Neural progenitor cell (in vitro differentiated cells): ENCODE measurements at regions not wholly inside any gene's neighbourhood (a gene's known extent, or its start where the extent isn't known, plus 50 kb on each side); places are given as distances from the start of the nearest gene placed in this dataset.
"Not testable (repeated sequence)": the region's sequence is repeated elsewhere in the genome, so short reads cannot be mapped to it uniquely, and the experiment has no call there.

Experiments
- EZH2 ChIP-seq: fragments of 200-600 bp; sonication (generic); IDR thresholded peaks from 2 replicates; pipeline ENCODE4 v1.6.1; 2017; ENCODE audit warnings: antibody characterized with exemption, mild to moderate bottlenecking, moderate library complexity
- EZH2phosphoT487 ChIP-seq: fragments of 200-600 bp; sonication (generic); IDR thresholded peaks from 2 replicates; pipeline ENCODE4 v1.6.1; 2017; ENCODE audit warnings: antibody characterized with exemption
- TF ChIP-seq, protein P1 (sequence below): fragments of 200-600 bp; sonication (generic); IDR thresholded peaks from 2 replicates; pipeline ENCODE4 v1.5.1; 2017; ENCODE audit warnings: antibody characterized with exemption, mild to moderate bottlenecking

DNA sequence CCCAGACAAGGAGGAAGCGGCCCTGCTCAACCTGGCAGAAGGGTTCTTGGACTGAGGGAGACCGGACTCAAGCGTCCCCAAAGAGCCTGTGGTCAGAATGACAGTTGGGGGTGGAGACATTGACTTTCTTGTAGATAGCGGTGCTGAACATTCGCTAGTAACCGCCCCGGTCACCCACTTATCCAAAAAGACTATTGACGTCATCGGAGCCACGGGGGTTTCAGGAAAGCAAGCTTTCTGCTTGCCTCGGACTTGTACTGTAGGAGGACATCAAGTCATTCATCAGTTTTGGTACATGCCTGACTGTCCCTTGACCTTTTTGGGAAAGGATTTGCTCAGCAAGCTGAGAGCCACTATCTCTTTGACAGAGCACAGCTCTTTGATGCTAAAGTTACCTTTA lies 71.7 kb upstream of the HMX1 start:
- not testable (repeated sequence) for TF ChIP-seq EZH2, EZH2phosphoT487
- TF ChIP-seq, protein P1, sequence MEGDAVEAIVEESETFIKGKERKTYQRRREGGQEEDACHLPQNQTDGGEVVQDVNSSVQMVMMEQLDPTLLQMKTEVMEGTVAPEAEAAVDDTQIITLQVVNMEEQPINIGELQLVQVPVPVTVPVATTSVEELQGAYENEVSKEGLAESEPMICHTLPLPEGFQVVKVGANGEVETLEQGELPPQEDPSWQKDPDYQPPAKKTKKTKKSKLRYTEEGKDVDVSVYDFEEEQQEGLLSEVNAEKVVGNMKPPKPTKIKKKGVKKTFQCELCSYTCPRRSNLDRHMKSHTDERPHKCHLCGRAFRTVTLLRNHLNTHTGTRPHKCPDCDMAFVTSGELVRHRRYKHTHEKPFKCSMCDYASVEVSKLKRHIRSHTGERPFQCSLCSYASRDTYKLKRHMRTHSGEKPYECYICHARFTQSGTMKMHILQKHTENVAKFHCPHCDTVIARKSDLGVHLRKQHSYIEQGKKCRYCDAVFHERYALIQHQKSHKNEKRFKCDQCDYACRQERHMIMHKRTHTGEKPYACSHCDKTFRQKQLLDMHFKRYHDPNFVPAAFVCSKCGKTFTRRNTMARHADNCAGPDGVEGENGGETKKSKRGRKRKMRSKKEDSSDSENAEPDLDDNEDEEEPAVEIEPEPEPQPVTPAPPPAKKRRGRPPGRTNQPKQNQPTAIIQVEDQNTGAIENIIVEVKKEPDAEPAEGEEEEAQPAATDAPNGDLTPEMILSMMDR, result not testable (repeated sequence)
